GM21717 (cell line): ENCODE measurements at regions not wholly inside any gene's neighbourhood (a gene's known extent, or its start where the extent isn't known, plus 50 kb on each side); places are given as distances from the start of the nearest gene placed in this dataset.
"Not testable (repeated sequence)": the region's sequence is repeated elsewhere in the genome, so short reads cannot be mapped to it uniquely, and the experiment has no call there.

Experiments used
- ATAC-seq: cut with Tn5 transposase; IDR thresholded peaks from one replicate; pipeline ENCODE4 v1.9.1; 2021; ENCODE audit warnings: mild to moderate bottlenecking, moderate library complexity; ENCODE audit not compliant: unreplicated experiment

- no peak for ATAC-seq
Measured at GRCh38 chr13:107685876-107686275, 529.5 kb downstream of the LIG4 start.

DNA sequence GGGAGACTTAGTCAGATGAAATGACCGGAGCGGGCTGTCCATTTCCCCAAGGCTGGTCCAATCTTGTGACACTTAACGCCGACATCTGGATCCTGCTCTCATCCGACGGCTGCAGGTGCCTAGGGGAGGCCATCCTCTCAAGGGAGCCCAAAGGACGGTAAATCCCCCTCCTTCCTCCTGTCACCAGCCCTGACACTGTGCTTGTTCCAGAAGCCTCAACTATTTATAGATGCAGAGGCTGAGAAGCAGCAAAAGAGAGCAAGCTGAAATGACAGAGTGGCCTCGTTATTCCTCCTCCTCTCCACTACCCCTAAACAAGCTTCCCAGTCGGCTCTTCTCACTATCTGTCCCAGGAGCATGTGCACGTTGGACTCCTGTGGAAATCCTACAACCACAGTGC is 533.7 kb downstream of the LIG4 start:
- ATAC-seq = no peak

GRCh38 chr13:107680115-107680514 is 535.2 kb downstream of the LIG4 start:
- no peak for ATAC-seq

- ATAC-seq = no peak
Measured at GRCh38 chr13:107678075-107678689, 537.2 kb downstream of the LIG4 start.

DNA sequence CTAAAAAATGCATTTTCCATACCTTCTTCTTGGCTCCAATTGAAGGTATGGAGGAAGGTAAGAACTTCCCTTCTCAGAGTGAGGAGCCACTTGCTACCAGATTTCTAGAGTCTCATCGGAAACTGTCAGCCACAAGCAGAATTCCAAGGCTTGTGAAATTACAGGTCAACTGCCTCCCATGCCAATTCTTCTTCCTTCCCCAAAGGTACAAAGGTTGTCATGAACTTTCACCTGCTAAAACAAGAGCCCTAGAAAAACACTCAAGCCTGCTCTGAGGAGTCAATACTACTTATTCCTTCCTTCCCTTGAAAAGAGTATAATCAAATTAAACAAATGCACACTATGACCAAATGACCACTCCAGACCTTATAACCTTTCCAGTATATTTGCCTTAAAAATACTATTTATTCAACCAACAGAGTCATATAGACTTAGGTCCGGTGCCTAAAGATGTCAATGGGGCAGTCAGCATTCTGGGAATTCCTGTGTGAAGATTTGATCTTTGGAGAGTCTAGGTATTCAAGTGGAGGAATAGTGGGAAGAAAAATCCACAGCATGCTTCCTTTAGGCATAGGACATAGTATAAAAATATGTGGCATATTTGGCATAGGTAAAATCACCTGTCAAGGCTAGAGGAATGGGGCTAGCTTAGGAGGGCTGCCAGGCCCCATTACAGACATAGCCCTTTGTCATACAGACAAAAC is 539.3 kb downstream of the LIG4 start:
- ATAC-seq = no peak

DNA sequence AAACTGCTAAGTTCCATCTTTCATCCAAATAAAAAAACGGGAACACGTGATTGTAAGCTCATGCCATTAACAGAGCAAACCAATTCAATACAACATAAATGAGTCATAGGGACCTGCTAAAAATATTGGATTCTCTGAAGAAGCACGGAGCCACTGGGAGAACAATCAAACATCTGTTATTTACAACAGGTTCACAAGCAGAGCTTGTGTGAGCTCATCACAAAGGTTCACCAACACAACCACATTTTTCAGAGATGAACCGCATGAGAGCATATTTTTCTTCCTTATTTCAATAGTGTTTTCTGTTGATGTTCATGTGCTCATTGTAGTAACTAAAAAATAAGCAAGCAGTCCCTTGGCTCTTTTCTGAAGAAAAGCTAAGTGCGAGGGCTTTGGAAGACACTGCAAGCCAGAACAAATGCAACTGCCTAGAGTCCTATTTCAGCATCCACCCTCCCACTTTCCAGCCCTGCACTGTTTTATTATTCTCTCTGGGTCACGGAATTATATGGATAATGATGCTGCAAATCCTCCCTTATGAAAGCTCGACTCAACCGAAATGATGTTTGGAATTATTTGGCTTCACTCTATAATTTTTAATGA is 545.8 kb downstream of the LIG4 start:
- ATAC-seq = no peak

GRCh38 chr13:107665926-107666458 is 549.3 kb downstream of the LIG4 start:
- no peak for ATAC-seq

GRCh38 chr13:107650081-107650701 is 565.1 kb downstream of the LIG4 start:
- peak; percentile 95 for ATAC-seq

DNA sequence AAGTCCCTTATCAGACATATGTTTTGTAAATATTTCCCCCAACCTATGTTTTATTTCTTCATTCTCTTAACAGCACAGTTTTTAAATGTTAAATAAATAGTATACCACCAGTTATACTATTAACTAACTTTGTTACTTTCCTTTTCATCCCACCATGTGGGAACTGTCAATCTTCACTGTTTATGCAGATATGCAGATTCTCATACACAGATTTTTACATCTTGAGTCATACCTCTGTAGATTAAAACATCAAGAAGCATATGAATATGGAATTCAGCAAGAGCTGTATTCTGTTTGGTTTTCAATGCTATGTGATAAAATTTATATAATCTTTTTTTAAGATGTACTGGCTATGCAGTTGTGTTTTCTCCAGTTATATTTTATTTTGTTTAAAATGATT is 566.3 kb downstream of the LIG4 start:
- no peak for ATAC-seq

GRCh38 chr13:107644136-107644535 is 571.2 kb downstream of the LIG4 start:
- no peak for ATAC-seq

- no peak for ATAC-seq
Measured at GRCh38 chr13:107643615-107644014, 571.7 kb downstream of the LIG4 start.

GRCh38 chr13:107642831-107643230 is 572.5 kb downstream of the LIG4 start:
- no peak for ATAC-seq

- ATAC-seq = no peak
Measured at GRCh38 chr13:107641574-107641973, 573.8 kb downstream of the LIG4 start.

DNA sequence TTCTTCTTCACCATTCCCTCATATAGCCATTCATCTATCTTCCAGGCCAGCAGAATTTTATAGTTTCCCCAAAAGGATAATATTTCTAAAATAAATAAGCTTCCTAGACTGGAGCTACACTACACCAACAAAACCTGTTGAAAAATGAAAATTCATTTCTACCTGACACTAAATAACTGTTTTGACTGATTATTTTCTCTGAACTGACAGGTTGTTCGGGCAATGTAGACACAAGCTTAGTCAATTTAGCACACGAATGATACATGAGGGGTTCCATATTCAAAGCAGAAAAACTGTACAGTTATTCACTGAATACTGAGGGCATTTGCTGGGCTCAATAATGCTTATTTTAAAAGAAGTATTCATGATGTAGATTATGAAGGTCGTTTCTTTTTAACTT is 589.7 kb downstream of the LIG4 start:
- ATAC-seq = no peak

GRCh38 chr13:107617527-107617926 is 597.8 kb downstream of the LIG4 start:
- no peak for ATAC-seq

GRCh38 chr13:107612376-107612775 is 603.0 kb downstream of the LIG4 start:
- ATAC-seq = no peak

GRCh38 chr13:107608736-107609135 is 606.6 kb downstream of the LIG4 start:
- no peak for ATAC-seq

DNA sequence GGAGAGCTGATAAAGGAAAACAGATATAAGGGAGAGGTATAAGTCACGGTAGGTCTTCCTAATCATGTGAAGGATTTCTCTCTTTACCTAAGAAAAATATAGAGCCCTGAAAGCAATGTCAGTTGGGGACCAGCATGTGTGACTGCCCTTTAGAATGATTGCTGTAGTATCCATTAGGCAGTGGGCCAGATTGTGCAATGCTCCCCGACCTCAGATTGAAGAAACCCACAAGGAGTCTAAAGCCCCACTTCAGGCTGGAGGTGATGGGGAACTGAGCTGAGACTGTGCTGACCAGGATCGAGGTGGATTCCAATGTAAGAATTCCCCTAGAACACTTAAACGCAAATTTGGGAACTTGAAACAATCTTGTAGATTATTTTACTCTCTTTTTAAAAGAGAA is 614.4 kb downstream of the LIG4 start:
- no peak for ATAC-seq

DNA sequence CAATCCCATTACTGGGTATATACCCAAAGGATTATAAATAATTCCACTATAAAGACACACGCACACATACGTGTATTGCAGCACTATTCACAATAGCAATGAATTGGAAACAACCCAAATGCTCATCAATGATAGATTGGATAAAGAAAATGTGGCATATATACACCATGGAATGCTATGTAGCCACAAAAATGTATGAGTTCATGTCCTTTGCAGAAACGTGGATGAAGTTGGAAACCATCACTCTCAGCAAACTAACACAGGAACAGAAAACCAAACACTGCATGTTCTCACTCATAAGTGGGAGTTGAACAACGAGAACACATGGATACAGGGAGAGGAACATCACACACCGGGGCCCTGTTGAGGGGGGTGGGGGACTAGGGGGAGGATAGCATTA is 619.0 kb downstream of the LIG4 start:
- not testable (repeated sequence) for ATAC-seq

- ATAC-seq = no peak
Measured at GRCh38 chr13:107590556-107590955, 624.8 kb downstream of the LIG4 start.

GRCh38 chr13:107587681-107588080 is 627.7 kb downstream of the LIG4 start:
- ATAC-seq = no peak

DNA sequence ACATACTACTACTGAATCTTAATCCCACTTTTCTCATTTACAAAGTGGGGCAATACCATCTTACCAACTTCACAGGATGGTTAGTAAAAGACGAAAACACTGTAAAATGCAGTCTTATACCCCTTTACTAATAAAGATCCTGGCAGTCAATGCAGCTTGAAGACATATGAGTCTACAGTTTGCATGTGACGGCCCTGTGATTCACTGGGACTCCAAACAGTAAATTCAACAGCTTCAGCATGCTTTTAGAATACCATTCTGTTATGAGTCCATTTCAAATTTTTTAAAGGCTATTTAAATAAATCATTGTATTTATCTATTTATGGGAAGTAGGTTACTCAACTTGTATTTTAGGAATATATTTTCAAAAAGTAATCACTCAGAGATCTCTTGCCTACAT is 629.1 kb downstream of the LIG4 start:
- no peak for ATAC-seq
